HG03103 (cell line): ENCODE measurements at regions not wholly inside any gene's neighbourhood (a gene's known extent, or its start where the extent isn't known, plus 50 kb on each side); places are given as distances from the start of the nearest gene placed in this dataset.

Experiments used
- ATAC-seq: cut with Tn5 transposase; IDR thresholded peaks from one replicate; pipeline ENCODE4 v1.9.1; 2021; ENCODE audit warnings: low read depth; ENCODE audit not compliant: unreplicated experiment

DNA sequence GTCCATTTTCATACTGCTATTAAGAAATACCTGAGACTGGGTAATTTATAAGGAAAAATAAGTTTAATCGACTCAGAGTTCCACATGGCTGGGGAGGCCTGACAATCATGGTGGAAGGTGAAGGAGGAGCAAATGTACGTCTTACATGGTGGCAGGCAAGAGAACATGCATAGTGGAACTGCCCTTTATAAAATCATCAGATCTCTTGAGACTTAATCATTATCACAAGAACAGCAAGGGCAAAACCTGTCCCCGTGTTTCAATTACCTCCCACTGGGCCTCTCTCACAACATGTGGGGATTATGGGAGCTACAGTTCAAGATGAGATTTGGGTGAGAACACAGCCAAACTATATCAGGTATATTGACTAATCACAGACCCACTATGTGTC is 370.2 kb upstream of the USP24 start:
- ATAC-seq: no peak

DNA sequence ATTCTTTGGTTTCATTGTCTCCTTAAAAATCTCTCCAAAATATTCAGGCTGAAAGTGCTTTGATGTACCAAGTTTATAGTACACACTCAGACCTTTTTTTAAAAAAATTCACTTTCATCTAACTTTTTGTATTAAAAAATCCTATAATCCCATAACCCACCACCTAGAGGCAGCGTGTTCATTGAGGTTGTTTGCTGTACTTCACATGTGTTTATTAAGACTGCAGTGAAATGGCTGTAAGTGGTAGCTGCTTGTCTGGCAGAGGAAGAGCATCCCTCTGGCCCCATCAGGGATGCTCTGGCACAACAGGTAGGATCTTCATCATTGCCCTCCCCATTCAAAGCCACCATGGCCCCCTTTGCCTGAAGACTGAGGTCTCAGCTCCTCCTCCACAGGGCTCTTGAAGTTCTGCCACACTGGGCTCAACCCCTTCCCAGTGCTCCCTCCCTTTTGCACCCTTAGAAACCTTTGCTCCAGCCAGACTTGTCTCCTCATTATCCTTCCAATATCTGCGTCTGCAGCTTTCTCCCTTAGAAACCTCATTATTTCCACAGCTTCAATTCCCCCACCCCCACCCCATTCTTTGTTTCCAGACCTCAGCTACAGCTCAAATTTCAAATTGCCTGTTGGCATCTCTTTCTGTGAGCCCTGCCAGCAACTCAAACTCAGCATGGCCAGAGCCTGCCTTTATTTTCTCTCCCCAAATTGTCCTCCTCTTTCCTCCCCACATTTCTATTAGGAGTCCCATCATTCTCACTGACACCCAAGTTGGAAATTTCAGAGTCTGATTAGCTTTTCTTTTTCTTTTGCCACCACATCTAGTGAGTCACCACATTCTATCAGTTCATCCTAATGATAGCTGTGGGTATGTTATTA is 369.6 kb upstream of the USP24 start:
- ATAC-seq: no peak

DNA sequence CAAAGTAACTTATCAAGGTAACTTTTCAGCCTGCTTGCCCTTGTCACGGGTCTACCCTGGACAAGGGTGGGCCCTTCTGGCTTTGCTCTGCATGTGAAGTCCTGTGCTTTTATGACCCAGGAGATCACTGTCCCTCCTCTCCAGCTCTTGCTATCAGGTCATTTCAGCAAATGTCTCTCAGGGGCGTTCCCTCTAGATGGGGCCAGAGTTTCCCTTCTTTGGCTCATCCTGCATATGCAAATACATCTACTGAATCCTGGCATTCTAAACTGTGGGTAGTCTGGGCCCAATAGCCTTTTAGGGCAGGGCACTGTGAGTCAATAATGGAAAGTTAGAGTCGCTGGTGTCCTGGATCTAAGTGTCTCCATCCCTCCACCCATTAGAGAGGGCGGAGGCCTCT is 366.9 kb upstream of the USP24 start:
- no peak for ATAC-seq

DNA sequence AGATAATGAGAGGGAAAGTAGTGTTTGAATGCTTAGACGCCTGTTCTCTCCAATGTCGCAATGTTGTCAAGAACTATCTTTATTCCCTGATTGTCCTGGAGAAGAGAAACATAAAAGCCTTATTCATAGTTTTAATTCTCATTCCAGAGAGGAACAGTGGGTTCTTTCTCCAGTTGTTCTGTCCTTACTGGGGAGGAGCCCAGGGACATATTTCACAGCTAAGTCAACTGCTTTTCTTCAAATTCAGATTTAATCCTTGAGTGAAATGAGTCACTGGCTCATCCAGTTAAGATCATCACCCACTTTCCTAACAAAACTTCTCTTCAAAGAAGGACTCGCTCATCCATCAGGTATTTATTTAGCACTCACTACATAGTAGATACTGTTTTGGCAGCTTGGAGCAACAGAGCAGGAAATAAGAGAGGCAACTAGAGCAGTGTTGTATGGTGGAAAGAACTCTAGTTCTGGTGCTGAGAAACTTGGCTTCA is 365.7 kb upstream of the USP24 start:
- ATAC-seq: no peak

DNA sequence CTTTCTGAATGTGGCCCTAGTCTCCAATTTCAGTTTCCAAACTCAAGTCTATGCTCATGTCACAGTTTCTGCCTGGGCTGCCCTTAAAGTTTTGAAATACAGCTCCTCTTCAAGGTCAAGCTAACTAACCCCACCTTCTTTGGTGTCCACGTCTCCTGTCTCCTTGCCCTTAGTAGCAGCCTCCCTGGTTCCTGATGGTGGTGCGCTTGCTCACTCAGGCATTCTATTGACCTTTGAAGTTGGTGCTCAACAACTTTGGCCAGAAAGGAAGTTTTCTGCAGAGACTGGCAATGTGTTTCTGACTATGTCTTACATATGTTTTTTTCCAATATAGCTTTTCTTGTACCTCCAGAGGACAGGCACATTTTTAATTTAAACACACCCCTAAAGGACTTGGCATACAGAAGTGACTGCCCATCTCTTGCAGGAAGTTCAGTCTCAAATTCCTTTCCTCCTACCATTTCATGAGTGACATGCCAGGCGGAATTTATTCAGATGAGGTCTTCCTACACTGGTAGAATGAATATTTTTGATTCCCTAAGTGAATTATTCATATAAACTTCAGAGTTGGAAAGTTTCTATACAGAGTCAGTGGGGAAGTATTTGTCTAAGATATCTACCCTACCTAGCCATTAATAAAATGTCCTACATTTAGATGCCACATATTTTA is 364.3 kb upstream of the USP24 start:
- no peak for ATAC-seq

DNA sequence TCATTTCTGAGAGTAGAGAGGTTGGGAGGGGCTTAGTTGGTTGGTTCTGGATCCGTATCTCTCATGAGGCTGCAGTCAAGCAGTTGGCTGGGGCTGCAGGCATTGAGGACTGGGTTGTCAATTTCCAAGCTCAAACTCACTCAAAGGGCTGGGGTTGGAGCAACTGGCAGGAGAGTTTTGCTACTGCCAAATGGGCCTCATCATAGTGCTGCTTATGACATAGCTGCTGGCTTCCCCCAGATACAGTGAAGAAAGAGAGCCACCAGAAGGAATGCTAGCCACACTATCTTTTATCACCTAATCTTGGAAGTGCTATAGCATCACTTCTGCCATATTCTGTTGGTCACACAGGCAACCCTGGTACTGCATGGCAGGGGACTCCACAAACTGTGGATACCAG is 363.5 kb upstream of the USP24 start:
- ATAC-seq: no peak

DNA sequence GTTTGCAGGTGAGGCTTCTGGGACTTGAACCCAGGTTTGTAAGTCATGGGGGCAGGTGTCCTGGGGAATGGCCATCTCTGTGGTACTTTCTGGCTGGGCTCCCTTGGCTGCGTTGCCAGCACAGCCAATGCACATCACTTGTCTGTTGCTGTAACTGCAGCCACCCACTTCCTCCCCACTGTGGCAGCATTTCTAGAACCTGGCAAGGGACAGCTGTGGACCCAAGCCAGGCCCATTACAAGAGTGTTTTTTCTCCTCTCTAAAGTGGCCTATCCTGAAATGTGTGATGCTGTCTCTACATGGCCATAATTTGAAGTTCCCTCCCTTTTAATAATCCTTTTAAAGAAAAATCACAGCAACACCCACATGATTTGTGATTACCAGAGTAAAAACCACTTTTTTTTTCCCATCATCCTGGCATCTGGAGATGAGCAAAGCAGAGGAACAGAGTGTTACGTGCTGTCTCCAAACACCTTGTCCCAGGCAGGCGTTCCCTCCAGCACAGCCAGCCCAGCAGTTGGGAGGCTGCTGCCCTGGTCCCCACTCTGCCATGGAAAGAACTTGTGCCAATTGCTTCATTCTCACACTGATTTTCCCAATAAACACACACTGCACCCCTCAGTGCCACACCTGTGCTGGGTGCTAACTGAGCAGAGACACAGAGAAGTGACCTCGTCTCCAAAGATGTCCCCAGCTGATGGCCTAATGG is 360.6 kb upstream of the USP24 start:
- ATAC-seq: no peak

DNA sequence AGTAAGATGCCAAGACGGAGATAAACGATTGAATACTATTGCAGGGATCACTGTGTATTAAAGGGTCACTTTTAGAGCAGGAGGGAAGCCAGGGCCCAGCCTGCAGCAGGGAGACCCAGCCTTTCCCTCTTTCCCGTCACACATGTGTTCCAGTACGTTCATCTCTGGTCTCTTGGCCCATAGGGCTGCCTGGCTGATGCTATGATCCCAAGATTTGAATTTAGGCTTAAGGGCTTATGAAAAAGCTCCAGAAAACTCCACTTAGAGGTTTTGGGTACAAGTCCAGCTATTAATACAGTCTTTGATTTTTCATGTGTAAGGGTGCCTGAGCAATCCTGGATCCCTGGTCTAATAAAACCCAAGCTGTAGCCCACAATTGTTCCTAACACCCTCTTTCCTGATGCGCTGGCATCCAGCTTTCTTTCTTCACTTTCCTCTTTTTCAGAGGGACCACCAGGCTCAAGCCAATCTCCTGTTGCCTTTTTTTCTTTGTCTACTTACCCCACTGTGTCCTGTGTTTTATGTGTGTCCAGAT is 359.6 kb upstream of the USP24 start:
- no peak for ATAC-seq

DNA sequence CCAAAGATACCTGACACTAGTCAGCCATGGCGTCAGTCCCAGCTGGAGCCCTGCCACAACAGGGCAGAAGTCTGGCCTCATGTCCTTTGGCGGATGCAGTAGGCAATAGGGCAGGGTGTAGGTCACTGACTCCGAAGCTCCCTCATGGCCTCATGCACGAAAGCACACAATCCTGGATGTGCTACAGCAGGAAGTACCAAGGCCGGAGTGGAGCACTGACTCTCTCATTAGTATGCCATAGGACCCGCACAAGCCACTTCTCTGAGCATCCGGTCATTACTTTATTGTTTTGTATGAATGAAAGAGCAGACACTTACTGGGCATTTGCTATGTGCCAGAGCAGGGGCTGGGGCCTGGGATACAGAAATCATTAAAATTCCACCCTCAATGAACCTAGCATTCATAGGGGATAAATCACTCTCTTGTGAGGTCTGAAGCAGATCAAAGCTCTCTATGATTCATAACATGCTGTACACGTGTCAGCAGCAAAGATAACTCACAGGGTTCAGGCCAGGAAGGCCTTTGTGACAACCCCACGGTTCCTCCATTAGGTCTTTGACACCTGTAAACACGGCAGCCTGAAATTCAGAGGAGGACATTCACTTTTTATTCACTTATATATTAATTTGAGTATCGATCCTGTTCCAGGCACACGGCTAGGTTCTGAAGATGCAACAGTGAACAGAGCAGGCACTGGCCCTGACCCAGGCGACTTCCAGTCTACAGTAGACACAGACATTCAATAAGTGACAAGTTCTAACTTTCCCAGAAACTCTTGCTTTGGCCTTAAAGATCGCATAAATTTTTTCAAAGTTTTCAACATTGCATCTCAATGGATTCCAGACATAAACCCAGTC is 357.9 kb upstream of the USP24 start:
- ATAC-seq: no peak

DNA sequence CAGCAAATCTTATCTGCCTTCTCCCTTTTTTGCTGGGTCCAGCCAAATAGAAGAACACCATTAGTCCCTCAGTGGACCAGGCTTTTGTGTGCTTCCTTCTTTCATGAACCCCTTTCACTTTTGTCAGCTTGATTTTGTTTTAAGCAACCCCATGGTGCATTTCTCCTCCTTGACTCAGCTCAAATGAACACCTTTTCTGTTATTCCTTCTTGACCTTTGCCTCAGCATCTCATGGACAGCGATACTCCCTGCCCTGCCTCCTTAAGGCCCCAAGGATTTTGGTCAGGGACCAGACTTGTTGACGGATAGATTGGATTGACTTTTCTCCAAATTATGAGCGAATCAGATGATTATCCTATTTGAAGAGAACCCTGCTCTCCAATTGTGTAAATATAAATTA is 356.6 kb upstream of the USP24 start:
- ATAC-seq: no peak

DNA sequence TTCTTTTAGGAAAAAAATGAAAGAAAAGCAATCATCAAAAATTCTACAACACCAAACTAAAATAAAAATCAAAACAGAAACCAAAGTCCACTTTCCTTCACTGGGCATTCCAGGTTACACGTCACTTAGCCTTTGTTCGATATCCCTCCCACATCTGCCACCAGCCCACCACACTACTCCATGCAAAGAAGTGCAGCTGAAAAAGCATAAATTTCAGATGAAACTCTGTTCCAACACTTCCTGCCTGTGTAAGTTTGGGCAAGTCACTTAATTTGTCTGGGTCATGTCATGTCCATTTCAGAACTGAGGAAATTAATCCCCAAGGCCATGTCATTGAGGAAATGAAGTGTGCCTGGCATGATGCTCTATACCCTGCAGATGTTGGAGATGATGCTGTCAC is 354.3 kb upstream of the USP24 start:
- ATAC-seq: no peak

DNA sequence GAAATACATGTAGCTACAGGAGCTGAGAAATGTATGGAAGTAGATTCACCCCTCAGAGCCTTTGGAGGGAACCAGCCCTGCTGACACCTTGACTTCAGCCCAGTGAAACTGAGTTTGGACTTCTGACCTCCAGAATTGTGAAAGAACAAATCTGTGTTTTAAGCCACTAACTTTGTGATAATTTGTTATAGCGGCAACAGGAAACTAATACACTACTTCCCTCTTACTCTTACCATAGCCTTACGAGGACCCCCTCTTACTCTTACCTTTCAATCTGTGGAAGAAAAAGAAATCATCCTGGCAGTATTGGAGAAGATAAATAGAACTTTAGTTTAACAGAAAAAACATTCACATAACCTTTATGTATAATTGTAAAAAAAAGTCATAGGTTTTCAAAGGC is 353.6 kb upstream of the USP24 start:
- no peak for ATAC-seq

DNA sequence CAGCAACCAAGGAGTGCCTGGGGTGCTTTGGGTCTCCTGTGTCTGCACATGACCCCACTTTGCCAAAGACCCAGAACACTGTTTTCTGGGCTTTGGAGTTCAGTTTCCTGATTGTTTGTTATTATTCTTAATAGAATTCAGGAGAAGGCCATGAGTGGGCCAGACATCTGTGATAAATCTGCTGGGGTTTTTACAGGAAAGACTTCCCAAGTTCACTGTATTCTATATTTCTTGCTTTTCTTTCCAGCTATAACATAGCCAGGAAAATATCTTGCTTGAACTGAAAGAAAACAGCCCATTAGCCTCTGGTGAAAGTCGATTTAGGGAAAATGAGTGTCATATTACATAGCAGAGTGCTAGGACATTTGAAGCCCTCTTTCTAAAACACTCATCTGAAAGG is 345.1 kb upstream of the USP24 start:
- no peak for ATAC-seq

DNA sequence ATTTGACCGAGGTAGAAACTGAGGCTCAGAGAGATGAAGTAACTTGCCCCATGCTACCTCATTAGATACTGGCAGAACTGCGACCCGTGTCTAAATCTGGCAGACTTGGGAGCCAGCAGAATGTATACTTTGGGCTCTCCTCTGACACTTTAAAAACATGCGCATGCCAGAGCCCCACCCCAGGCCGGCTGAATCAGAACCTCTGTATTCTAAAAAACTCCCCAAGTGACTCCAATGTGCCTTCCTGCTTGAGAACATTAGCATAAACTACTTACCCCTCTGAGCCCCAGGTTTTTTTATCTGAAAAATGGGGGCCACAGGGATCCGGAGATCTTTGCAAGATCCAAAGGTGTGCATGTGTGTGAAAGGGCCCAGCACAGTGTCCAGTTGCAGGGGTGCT is 344.7 kb upstream of the USP24 start:
- ATAC-seq: no peak

DNA sequence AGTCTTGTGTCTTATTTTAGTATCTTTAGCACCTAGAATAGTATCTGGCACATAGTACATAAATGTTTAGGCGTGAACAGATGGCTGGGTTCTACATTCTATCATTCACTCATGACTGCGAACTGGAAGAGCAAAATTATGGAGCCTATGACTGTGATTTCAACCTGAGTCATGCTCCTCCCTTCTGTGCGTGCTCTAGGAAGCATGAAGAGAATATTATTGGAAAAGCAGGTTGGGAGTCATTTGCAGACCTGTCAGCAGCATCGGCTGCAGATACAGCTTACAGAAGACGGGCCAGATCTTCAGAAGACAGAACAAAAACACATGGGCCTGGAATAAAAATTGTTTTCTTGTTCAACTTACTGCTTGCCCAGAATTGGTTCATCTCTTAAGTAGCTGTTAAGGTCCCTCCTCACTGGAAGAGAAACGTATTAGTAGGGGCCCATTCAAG is 344.0 kb upstream of the USP24 start:
- no peak for ATAC-seq

DNA sequence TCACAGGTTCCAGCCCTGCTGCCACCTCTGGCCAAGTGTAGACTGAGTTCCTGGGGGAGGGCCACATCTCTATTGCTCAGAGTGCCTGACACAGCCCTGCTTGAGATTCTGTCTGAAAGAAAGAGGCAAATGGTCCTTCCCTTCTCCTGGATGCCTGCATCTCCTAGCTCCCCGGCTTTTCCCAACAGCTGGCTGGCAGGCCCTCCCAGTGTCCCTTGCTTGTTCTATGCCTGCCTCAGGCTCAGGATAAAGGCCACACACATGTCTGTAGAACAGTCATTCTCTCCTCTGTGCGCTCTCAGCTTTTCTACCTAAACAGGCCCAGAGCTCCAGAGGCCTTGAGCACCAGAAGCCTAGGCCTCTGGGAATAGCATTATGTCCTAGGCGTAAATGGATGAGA is 343.4 kb upstream of the USP24 start:
- ATAC-seq: no peak

DNA sequence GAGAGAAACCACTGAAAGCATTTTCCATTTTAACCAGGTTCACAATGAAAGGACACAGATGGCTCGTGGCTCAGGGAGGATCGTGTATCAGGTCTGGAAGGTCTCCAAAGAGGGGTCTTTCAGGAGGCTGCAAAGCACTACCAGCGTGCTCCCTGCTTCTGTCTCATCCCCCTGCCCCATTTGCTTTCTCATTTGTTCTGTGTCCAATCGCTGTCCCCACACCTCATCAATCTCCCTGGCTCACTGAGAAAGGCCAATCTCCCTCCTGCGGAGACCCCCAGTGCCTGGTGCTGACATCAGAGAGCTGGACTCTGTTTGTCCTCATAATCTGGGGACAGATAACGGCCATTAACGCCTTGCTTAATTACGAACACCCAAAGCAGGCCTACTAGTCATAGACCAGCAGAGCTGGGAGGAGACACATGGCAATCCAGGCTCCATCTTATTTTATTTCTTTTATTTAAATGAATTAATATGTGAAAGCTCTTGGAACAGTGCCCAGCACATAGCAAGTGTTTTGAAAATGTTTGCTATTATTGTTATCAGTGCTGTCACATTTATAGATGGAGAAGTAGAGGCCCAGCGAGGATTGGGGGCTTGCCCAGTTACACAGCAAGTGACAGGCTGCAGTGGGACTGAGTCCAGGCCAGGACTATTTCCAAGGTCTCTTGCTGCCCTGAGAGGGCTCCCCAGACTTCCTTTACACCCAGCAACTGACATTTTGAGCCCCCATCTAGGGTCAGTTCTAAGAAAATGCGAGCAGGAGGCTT is 341.0 kb upstream of the USP24 start:
- no peak for ATAC-seq

DNA sequence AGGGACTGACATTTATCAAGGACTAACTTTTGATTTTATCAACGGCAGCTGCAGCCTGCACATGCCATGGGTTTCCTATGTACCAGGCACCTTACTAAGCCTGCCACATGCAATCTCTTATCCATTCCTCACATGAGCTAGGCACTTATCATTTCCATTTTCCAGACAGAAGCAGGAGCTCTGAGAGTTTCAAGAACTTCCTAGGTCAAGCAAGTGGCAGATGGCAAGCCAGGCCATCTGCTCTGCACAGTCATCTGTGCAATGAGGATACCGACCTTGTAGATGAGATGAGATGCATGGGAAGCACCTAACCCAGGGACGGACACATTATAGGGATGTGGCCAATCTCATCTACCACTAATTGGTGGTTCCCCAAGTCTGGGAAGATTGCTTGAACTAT is 339.4 kb upstream of the USP24 start:
- no peak for ATAC-seq

DNA sequence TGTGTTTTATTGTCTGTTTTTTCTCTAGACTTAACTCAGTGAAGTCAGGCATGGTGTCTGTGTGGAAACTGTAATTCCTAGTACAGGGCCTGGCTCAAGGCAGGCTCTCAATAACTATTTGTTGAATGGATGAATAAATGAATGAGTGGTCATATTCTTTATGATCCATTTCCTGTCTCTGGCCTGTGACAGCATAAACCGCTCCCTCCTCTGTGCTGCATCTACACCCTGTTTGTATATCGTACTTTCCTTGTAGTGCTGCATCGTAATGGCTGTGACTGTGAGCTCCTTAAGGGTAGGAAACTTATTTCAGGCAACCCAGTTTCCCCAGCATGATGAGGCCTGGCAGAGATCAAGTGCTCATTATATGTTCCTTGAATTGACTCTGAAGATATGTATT is 337.5 kb upstream of the USP24 start:
- ATAC-seq: no peak
